ENCODE measurements at regions not wholly inside any gene's neighbourhood (a gene's known extent, or its start where the extent isn't known, plus 50 kb on each side); places are given as distances from the start of the nearest gene placed in this dataset.

DNA sequence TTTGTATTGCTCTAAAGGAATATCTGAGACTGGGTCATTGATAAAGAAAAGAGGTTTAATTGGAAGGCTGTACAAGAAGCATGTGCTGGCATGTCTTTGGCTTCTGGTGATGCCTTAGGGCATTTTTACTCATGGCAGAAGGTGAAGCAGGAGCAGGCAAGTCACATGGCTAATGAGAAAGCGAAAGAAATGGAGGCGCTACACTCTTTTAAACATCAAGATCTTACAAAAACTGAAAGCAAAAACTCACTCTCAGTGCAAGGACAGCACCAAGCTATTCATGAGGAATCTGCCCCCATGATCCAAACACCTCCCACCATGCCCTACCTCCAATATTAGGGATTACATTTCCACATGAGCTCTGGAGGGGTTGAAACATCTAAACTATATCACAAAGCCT lies 1458.8 kb upstream of the ACO1 start (continued):
- TF ChIP-seq, protein P1, sequence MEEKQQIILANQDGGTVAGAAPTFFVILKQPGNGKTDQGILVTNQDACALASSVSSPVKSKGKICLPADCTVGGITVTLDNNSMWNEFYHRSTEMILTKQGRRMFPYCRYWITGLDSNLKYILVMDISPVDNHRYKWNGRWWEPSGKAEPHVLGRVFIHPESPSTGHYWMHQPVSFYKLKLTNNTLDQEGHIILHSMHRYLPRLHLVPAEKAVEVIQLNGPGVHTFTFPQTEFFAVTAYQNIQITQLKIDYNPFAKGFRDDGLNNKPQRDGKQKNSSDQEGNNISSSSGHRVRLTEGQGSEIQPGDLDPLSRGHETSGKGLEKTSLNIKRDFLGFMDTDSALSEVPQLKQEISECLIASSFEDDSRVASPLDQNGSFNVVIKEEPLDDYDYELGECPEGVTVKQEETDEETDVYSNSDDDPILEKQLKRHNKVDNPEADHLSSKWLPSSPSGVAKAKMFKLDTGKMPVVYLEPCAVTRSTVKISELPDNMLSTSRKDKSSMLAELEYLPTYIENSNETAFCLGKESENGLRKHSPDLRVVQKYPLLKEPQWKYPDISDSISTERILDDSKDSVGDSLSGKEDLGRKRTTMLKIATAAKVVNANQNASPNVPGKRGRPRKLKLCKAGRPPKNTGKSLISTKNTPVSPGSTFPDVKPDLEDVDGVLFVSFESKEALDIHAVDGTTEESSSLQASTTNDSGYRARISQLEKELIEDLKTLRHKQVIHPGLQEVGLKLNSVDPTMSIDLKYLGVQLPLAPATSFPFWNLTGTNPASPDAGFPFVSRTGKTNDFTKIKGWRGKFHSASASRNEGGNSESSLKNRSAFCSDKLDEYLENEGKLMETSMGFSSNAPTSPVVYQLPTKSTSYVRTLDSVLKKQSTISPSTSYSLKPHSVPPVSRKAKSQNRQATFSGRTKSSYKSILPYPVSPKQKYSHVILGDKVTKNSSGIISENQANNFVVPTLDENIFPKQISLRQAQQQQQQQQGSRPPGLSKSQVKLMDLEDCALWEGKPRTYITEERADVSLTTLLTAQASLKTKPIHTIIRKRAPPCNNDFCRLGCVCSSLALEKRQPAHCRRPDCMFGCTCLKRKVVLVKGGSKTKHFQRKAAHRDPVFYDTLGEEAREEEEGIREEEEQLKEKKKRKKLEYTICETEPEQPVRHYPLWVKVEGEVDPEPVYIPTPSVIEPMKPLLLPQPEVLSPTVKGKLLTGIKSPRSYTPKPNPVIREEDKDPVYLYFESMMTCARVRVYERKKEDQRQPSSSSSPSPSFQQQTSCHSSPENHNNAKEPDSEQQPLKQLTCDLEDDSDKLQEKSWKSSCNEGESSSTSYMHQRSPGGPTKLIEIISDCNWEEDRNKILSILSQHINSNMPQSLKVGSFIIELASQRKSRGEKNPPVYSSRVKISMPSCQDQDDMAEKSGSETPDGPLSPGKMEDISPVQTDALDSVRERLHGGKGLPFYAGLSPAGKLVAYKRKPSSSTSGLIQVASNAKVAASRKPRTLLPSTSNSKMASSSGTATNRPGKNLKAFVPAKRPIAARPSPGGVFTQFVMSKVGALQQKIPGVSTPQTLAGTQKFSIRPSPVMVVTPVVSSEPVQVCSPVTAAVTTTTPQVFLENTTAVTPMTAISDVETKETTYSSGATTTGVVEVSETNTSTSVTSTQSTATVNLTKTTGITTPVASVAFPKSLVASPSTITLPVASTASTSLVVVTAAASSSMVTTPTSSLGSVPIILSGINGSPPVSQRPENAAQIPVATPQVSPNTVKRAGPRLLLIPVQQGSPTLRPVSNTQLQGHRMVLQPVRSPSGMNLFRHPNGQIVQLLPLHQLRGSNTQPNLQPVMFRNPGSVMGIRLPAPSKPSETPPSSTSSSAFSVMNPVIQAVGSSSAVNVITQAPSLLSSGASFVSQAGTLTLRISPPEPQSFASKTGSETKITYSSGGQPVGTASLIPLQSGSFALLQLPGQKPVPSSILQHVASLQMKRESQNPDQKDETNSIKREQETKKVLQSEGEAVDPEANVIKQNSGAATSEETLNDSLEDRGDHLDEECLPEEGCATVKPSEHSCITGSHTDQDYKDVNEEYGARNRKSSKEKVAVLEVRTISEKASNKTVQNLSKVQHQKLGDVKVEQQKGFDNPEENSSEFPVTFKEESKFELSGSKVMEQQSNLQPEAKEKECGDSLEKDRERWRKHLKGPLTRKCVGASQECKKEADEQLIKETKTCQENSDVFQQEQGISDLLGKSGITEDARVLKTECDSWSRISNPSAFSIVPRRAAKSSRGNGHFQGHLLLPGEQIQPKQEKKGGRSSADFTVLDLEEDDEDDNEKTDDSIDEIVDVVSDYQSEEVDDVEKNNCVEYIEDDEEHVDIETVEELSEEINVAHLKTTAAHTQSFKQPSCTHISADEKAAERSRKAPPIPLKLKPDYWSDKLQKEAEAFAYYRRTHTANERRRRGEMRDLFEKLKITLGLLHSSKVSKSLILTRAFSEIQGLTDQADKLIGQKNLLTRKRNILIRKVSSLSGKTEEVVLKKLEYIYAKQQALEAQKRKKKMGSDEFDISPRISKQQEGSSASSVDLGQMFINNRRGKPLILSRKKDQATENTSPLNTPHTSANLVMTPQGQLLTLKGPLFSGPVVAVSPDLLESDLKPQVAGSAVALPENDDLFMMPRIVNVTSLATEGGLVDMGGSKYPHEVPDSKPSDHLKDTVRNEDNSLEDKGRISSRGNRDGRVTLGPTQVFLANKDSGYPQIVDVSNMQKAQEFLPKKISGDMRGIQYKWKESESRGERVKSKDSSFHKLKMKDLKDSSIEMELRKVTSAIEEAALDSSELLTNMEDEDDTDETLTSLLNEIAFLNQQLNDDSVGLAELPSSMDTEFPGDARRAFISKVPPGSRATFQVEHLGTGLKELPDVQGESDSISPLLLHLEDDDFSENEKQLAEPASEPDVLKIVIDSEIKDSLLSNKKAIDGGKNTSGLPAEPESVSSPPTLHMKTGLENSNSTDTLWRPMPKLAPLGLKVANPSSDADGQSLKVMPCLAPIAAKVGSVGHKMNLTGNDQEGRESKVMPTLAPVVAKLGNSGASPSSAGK (IDR thresholded peaks at IDR 0.05) = no peak

Measured in K562 (cell line).